ENCODE measurements at regions not wholly inside any gene's neighbourhood (a gene's known extent, or its start where the extent isn't known, plus 50 kb on each side); places are given as distances from the start of the nearest gene placed in this dataset.
A peak's percentile ranks its signal among the peaks of the same experiment; 100 is the strongest.

DNA sequence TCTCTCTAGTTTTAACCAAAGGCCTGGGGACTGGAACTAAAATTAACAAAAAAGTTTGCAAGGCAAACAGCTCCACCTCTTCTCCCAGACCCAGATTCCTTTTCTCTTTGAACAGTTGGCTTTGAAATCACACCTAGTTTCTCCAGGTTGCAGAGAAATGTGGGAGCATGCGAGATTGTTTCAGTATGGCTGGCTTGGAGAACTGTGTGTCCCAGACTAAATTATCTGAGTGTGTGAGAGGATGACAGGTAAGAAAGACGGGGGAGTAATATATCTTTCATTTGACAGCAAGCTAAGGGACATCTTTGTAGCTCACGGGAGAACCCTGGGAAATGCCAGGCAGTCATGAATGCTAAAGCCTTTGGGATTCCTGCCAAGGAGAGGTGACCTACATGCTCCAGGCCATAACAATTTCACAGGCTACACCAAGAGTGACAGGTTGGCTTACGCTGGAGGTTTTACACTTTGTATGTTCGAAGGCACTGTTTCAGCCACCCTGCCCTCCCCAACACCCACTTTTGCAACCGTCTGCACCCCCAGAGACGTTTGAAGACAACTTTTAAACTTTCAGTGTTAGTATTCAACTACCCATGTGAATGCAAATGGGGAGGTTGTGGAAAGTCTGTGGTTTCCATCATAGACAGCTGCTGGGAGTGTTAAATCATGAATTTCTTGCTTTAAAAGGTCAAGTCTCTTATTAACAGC is 109.3 kb upstream of the SNX19 start:
- Histone ChIP-seq H3K4me2 (no peak overlapping the region), H3K27ac (no peak overlapping the region), H3K4me3 (no peak overlapping the region), H3K4me1 (ENCODE audit: insufficient read depth) (no peaks in the 10 kb centered on the region), H3K9me3 (ENCODE audit: low read depth) (no peaks in the 10 kb centered on the region), H3K79me2 (no peaks in the 10 kb centered on the region), H3K27me3 (peaks cover 3% of the 10 kb centered on the region), H3K9me2 (replicated peaks; ENCODE audit: insufficient read depth) (no peaks in the 10 kb centered on the region), H3K36me3 (replicated peaks; ENCODE audit: insufficient read depth, low read depth) (no peaks in the 10 kb centered on the region), H4K20me1 (ENCODE audit: insufficient read depth, poor library complexity, severe bottlenecking) (no peaks in the 10 kb centered on the region), H2AFZ (no peak overlapping the region)
- no peak for DNase-seq (ENCODE audit: low spot score)
- WGBS (ENCODE audit: low lambda C conversion rate, missing lambda C conversion rate) = 74% methylated on average over 7 of the region's 7 CpGs
- TF ChIP-seq, protein P1, sequence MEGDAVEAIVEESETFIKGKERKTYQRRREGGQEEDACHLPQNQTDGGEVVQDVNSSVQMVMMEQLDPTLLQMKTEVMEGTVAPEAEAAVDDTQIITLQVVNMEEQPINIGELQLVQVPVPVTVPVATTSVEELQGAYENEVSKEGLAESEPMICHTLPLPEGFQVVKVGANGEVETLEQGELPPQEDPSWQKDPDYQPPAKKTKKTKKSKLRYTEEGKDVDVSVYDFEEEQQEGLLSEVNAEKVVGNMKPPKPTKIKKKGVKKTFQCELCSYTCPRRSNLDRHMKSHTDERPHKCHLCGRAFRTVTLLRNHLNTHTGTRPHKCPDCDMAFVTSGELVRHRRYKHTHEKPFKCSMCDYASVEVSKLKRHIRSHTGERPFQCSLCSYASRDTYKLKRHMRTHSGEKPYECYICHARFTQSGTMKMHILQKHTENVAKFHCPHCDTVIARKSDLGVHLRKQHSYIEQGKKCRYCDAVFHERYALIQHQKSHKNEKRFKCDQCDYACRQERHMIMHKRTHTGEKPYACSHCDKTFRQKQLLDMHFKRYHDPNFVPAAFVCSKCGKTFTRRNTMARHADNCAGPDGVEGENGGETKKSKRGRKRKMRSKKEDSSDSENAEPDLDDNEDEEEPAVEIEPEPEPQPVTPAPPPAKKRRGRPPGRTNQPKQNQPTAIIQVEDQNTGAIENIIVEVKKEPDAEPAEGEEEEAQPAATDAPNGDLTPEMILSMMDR (IDR thresholded peaks at IDR 0.05; ENCODE audit: poor library complexity) = no peak
- TF ChIP-seq EZH2 (IDR thresholded peaks at IDR 0.05; ENCODE audit: borderline replicate concordance) (no peak), EZH2phosphoT487 (IDR thresholded peaks at IDR 0.05; ENCODE audit: low read depth, severe bottlenecking, unreplicated experiment) (no peak)

DNA sequence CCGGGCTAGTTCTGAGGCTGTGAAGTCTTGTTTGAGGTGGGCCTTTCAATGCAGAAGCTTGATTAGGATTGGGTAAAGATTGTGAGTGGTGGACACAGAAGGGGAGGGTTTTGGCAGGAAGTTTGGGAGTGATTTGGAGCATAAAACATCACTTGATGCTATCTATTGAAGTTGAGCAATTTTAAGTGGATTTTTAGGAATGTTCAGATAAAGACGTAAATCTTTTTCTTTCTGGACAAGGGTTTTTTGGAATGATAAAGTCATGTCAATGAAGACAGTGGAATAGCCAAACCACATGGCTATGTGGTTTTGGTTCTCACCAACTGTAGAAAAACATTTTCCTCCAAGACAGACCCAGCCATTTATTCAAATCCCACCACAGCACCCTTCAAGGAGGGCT is 111.2 kb upstream of the SNX19 start:
- H3K4me2 ChIP-seq = no peak overlapping the region
- no peak overlapping the region for H3K27ac ChIP-seq
- H4K20me1 ChIP-seq (ENCODE audit: insufficient read depth, poor library complexity, severe bottlenecking) = no peaks in the 10 kb centered on the region
- WGBS (ENCODE audit: low lambda C conversion rate, missing lambda C conversion rate) = 85% methylated on average over 2 of the region's 2 CpGs
- H3K9me2 ChIP-seq (replicated peaks; ENCODE audit: insufficient read depth) = no peaks in the 10 kb centered on the region
- DNase-seq (ENCODE audit: low spot score) = no peak
- no peaks in the 10 kb centered on the region for H3K36me3 ChIP-seq (replicated peaks; ENCODE audit: insufficient read depth, low read depth)
- peaks cover 3% of the 10 kb centered on the region for H3K27me3 ChIP-seq
- H3K9me3 ChIP-seq (ENCODE audit: low read depth) = no peaks in the 10 kb centered on the region
- H2AFZ ChIP-seq = no peak overlapping the region
- H3K79me2 ChIP-seq = no peaks in the 10 kb centered on the region
- no peaks in the 10 kb centered on the region for H3K4me1 ChIP-seq (ENCODE audit: insufficient read depth)
- no peak overlapping the region for H3K4me3 ChIP-seq
- no peak for TF ChIP-seq EZH2 (IDR thresholded peaks at IDR 0.05; ENCODE audit: borderline replicate concordance)
- TF ChIP-seq, protein P1 (IDR thresholded peaks at IDR 0.05; ENCODE audit: poor library complexity) = no peak
- TF ChIP-seq EZH2phosphoT487 (IDR thresholded peaks at IDR 0.05; ENCODE audit: low read depth, severe bottlenecking, unreplicated experiment) = no peak

DNA sequence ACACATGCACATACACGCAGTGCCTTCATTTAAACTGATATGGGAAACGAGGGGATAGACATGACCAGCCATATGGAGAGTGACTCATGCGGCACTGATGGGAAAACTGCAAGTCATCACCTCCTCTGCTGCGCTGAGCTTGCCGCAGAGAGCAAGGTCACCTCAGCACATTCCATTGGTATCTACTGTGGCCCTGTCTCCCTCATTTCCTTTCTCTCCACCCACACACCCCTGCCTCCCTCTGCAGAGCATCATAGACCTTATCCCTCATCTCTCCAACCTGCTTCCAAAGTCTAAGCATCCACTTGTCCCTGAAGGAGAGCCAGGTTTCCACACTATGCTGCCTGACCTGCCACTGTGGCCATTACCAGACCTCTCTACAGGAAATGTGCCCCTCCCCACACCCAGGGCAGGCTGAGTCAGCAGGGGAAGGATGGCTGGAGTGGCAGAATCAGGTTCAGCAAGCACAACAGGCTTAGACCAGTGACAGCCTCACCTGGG is 116.9 kb upstream of the SNX19 start:
- TF ChIP-seq EZH2 (IDR thresholded peaks at IDR 0.05; ENCODE audit: borderline replicate concordance) (no peak), EZH2phosphoT487 (IDR thresholded peaks at IDR 0.05; ENCODE audit: low read depth, severe bottlenecking, unreplicated experiment) (no peak)
- TF ChIP-seq, protein P1 (IDR thresholded peaks at IDR 0.05; ENCODE audit: poor library complexity) = no peak
- Histone ChIP-seq H3K4me3 (no peak overlapping the region), H2AFZ (no peak overlapping the region), H3K27ac (no peak overlapping the region), H3K27me3 (no peaks in the 10 kb centered on the region), H3K9me3 (ENCODE audit: low read depth) (no peaks in the 10 kb centered on the region), H3K9me2 (replicated peaks; ENCODE audit: insufficient read depth) (no peaks in the 10 kb centered on the region), H3K4me1 (ENCODE audit: insufficient read depth) (no peaks in the 10 kb centered on the region), H4K20me1 (ENCODE audit: insufficient read depth, poor library complexity, severe bottlenecking) (no peaks in the 10 kb centered on the region), H3K36me3 (replicated peaks; ENCODE audit: insufficient read depth, low read depth) (no peaks in the 10 kb centered on the region), H3K79me2 (no peaks in the 10 kb centered on the region), H3K4me2 (no peak overlapping the region)
- peak; percentile 61 for DNase-seq (ENCODE audit: low spot score)
- WGBS (ENCODE audit: low lambda C conversion rate, missing lambda C conversion rate) = 20% methylated on average over 5 of the region's 5 CpGs

All from hepatocyte (in vitro differentiated cells).